ENCODE measurements at regions not wholly inside any gene's neighbourhood (a gene's known extent, or its start where the extent isn't known, plus 50 kb on each side); places are given as distances from the start of the nearest gene placed in this dataset.

- no peaks in the 10 kb centered on the region for H3K27me3 ChIP-seq (ENCODE audit: insufficient read depth, poor library complexity, severe bottlenecking)
- no peak overlapping the region for H3K4me3 ChIP-seq (replicated peaks; ENCODE audit: insufficient read depth, low read length)
- DNase-seq (ENCODE audit: low read depth in 1 of 2, low spot score in 1 of 2) = no peak
- TF ChIP-seq SPI1 (IDR thresholded peaks at IDR 0.05; ENCODE audit: borderline replicate concordance, low read depth) = no peak
- TF ChIP-seq POLR2AphosphoS5 (IDR thresholded peaks at IDR 0.05; ENCODE audit: low read depth) = no peak
- no peak for TF ChIP-seq GABPA (IDR thresholded peaks at IDR 0.05; ENCODE audit: low read depth)
- no peak for TF ChIP-seq REST (IDR thresholded peaks at IDR 0.05; ENCODE audit: insufficient replicate concordance, low read depth)
- H3K27ac ChIP-seq (replicated peaks) = no peak overlapping the region
These were observed 1122.8 kb upstream of the ATXN8OS start for GRCh38 chr13:68984688-68985319.

GRCh38 chr13:68982961-68983619 is 1124.5 kb upstream of the ATXN8OS start:
- Histone ChIP-seq H3K4me3 (replicated peaks; ENCODE audit: insufficient read depth, low read length) (no peak overlapping the region), H3K27ac (replicated peaks) (no peak overlapping the region), H3K27me3 (ENCODE audit: insufficient read depth, poor library complexity, severe bottlenecking) (no peaks in the 10 kb centered on the region)
- no peak for DNase-seq (ENCODE audit: low read depth in 1 of 2, low spot score in 1 of 2)
- TF ChIP-seq GABPA (IDR thresholded peaks at IDR 0.05; ENCODE audit: low read depth) (no peak), CTCF (IDR thresholded peaks at IDR 0.05; ENCODE audit: insufficient read depth, low read length) (no peak), SPI1 (IDR thresholded peaks at IDR 0.05; ENCODE audit: borderline replicate concordance, low read depth) (no peak), POLR2AphosphoS5 (IDR thresholded peaks at IDR 0.05; ENCODE audit: low read depth) (no peak), REST (IDR thresholded peaks at IDR 0.05; ENCODE audit: insufficient replicate concordance, low read depth) (no peak)

- no peak overlapping the region for H3K27ac ChIP-seq (replicated peaks)
- H3K4me3 ChIP-seq (replicated peaks; ENCODE audit: insufficient read depth, low read length) = no peak overlapping the region
- no peak for DNase-seq (ENCODE audit: low read depth in 1 of 2, low spot score in 1 of 2)
- TF ChIP-seq GABPA (IDR thresholded peaks at IDR 0.05; ENCODE audit: low read depth) = no peak
- no peak for TF ChIP-seq REST (IDR thresholded peaks at IDR 0.05; ENCODE audit: insufficient replicate concordance, low read depth)
- TF ChIP-seq SPI1 (IDR thresholded peaks at IDR 0.05; ENCODE audit: borderline replicate concordance, low read depth) = no peak
- no peak for TF ChIP-seq CTCF (IDR thresholded peaks at IDR 0.05; ENCODE audit: insufficient read depth, low read length)
- no peak for TF ChIP-seq POLR2AphosphoS5 (IDR thresholded peaks at IDR 0.05; ENCODE audit: low read depth)
- no peaks in the 10 kb centered on the region for H3K27me3 ChIP-seq (ENCODE audit: insufficient read depth, poor library complexity, severe bottlenecking)
These were observed 1131.3 kb upstream of the ATXN8OS start for GRCh38 chr13:68976287-68976686.

Data from HL-60 (cell line).